D721Med (cell line): ENCODE measurements at regions not wholly inside any gene's neighbourhood (a gene's known extent, or its start where the extent isn't known, plus 50 kb on each side); places are given as distances from the start of the nearest gene placed in this dataset.

Experiments used
- DNase-seq: peaks from one replicate; pipeline ENCODE4 v3.0.0; 2011; ENCODE audit warnings: low spot score; ENCODE audit not compliant: insufficient read length
- FAIRE-seq: peaks from 2 replicates; lab custom pipeline; 2011; peaks lifted over from hg19 to GRCh38; lab: Jason Lieb, UNC
- TF ChIP-seq, protein P1 (sequence below): IDR thresholded peaks from 2 replicates; pipeline ENCODE4 v1.5.1; 2012; ENCODE audit warnings: mild to moderate bottlenecking, control low read depth; ENCODE audit not compliant: insufficient read depth; ENCODE audit errors: missing control alignments

DNA sequence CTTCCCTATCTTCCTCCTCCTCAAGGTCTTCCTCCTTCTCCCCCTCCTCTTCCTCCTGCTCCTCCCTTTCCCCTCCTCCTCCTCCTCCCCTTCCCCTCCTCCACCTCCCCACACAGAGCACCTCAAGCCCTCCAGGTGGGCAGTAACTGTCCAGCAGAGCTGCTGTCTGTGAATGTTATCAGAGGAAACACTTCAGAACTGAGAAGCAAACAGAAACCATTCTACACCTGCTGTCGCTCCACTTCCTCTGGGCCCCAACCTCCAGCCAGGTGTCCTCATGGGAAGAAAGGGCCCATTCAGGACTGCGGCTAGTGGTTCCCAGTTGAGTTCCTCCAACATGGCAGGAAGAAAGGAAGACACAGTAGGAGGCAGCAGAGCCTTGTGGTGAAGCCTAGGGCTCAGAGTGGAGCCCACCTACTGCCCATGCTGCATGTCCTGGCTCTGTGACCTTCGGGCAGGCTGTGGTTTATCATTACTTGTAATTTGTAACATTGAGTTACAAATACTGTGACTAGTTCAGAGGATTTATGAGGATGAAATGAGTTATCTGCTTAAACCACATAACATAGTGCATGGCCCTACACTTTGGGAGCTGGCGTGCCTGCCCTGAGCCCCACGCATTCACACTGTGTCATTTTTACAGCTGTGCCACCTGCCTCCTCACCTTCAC lies 165.9 kb upstream of the ID2 start:
- TF ChIP-seq, protein P1, sequence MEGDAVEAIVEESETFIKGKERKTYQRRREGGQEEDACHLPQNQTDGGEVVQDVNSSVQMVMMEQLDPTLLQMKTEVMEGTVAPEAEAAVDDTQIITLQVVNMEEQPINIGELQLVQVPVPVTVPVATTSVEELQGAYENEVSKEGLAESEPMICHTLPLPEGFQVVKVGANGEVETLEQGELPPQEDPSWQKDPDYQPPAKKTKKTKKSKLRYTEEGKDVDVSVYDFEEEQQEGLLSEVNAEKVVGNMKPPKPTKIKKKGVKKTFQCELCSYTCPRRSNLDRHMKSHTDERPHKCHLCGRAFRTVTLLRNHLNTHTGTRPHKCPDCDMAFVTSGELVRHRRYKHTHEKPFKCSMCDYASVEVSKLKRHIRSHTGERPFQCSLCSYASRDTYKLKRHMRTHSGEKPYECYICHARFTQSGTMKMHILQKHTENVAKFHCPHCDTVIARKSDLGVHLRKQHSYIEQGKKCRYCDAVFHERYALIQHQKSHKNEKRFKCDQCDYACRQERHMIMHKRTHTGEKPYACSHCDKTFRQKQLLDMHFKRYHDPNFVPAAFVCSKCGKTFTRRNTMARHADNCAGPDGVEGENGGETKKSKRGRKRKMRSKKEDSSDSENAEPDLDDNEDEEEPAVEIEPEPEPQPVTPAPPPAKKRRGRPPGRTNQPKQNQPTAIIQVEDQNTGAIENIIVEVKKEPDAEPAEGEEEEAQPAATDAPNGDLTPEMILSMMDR, result no peak
- DNase-seq, result no peak
- no peak for FAIRE-seq

DNA sequence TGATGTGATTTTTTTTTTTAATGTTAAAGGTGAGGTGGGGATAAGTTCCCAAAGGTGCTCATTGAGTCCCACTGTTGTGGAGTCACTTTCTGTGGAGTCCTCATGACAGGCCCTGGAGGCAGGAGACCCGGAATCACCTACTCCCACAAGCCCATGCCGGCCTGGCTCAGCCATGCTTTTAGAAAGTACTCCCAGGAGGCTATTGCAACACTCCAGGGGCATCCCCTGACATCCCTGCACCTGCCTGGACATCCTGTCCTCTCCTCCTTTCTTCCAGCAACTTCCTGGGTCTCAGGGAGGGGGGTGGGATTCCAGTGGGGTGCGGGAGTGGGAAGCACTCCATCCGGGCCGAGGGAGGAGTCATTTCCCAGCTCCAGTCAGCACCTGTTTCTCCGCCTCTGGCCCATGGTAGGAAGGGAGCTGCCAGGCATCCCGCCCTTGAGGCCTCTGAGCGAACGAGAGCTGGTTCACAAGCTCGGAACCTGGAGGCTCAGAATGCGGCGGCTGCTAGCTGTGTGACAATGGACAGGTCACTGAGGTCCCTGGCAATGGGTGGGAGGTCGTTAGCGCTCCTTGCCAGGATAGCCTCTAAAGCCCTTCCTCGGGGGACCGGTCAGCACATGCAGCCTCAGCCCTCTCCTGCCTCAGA lies 163.9 kb upstream of the ID2 start:
- DNase-seq (no peak), FAIRE-seq (no peak)
- TF ChIP-seq, protein P1, result no peak

DNA sequence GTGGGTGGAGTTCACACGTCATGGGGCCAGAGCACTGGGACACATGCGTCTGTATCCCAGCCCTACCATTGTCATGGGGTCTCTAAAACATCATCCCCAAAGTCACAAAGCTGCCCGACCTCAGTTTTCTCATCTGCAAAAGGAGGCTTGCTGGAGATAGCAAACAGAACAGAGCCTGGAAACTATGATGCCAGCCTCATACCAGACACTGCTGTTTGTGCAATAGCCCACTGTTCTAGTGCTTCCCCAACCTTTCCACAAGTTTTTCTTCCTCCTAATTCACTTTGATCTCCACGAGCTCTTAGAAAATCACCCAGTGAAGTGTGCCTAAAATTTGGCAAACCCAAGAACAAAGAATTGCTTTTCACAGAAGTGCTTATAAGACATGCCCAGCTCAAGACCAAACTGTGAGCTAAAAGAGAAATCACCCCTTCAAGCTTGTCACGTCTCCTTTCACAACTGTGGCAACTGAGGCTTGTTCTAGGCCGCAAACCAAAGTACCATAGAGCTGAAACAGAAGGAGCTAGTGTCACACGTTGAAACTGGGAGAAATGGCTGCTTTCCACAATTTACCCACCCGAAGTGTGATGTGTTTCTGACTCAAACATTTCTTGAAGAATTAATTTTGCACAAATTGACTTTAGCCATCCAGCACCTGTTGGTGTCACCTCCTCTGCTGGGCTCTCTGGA lies 162.7 kb upstream of the ID2 start:
- DNase-seq, result no peak
- FAIRE-seq, result no peak
- TF ChIP-seq, protein P1, result no peak

DNA sequence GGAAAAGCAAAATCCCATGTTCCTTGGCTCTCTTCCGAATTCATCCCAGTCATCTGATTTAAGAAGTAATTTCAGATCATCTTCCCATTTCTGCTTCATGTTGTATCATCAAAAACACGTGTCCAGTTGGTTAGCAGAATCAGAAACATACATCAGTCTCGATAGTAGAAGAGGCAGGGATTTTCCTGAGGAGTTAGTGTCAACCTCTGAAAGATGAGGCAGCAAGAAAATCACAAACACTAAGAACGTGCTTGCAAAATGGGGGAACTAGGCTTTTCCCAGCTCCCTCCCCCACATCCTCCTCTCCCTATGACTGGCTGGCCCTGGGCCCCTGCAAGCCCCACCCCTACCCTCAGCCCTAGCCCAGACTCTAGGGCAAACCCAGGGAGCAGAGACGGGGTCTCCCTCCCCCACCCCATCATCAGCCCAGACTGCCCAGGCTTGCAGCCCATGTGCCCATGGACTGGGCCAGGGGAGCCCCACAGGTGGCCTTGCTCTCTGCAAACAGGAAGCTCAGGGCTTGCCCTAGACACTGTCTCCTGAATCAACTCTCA lies 161.0 kb upstream of the ID2 start:
- TF ChIP-seq, protein P1, result no peak
- DNase-seq, result no peak
- no peak for FAIRE-seq

DNA sequence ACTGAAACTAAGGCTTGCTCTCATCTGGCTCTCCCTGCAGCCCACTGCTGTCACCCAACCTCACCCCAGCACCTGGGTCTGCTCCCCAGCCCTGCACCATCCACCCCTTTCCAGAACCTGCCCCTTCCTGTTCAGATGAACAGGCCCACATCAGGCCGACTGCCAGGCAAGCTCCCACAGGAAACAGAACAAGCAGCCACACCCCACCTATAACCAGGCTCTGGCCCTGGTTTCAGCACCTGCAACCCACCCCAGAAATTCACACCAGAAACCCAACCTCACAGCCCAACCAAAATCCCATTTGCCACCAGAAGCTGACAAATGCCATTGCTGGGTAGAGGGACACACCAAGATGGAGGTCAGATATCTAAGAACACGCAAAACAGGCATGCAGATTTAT lies 159.2 kb upstream of the ID2 start:
- TF ChIP-seq, protein P1, result no peak
- no peak for FAIRE-seq
- DNase-seq, result no peak

DNA sequence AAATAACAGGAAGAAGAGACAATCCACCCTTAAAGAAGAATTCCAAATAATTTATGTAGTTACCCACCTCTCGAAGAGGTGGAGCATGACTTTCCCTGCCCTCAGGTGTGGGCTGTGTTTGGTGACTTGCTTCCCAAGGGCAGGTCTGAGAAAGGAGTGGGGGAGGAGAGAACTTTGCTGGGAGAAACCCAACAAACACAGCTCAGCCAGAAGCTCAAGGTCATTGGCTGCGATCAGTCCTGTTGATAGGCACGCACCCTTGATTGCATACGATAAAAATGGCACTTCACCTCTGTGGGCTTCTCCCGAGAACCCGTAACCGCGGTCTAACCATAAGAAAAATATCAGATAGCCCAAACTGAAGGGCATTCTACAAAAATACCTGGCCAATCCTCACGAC lies 157.5 kb upstream of the ID2 start:
- FAIRE-seq (no peak), DNase-seq (no peak)
- TF ChIP-seq, protein P1, result no peak

DNA sequence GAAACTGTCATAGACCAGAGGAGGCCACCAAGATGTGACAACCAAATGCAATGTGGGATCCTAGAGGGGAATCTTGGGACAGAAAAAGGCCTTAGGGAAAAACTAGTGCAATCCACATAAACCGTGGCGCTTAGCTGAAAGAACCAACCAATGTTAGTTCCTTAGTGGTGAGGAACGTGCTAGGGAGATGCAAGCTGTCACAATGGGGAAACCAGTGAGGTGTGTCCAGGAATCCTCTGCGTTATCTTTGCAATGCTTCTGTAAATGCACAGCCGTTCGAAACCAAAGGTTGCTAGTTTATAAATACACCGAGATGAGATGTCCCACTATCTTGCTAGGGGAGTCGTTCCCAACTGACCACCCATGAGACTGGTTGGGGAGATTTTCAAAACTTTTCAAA lies 157.0 kb upstream of the ID2 start:
- DNase-seq (no peak), FAIRE-seq (no peak)
- TF ChIP-seq, protein P1, result no peak
